HCT116 (cell line): ENCODE measurements at regions not wholly inside any gene's neighbourhood (a gene's known extent, or its start where the extent isn't known, plus 50 kb on each side); places are given as distances from the start of the nearest gene placed in this dataset.

Experiments
- ATAC-seq: fragments of 200-7000 bp; cut with Tn5 transposase; 2 replicates; pipeline ENCODE4 v1.9.1; 2020; ENCODE audit warnings: mild to moderate bottlenecking, moderate library complexity
- BruUV-seq: library from RNA; stranded (reverse); fragments of 400-500 nt; replicated peaks from 2 replicates; lab custom pipeline; 2021; lab: Mats Ljungman, UMichigan
- CTCF ChIA-PET: fragments of 300-600 bp; sonication (Branson Sonifier 250); formaldehyde crosslinking; loops from one replicate; lab custom pipeline; 2021; ENCODE audit warnings: antibody characterized with exemption; lab: Charles Lee
- POLR2A ChIA-PET: fragments of 300-600, 350-600 bp; sonication (Branson Sonifier 250); formaldehyde crosslinking; loops from one replicate; lab custom pipeline; 2021; ENCODE audit warnings: antibody characterized with exemption; lab: Charles Lee
- RAD21 ChIA-PET, 2 experiments: fragments of 300-600 bp; sonication (Branson Sonifier 250); formaldehyde crosslinking; loops; one replicate each; lab custom pipeline; 2023; ENCODE audit warnings: low total read pairs in 2 of 2; ENCODE audit not compliant: uncharacterized antibody in 2 of 2, unreplicated experiment in 2 of 2, low non-redundant PET in 1 of 2; lab: Charles Lee
- DNase-seq: peaks from one replicate; pipeline ENCODE4 v3.0.0-alpha.2; 2010; ENCODE audit warnings: low read depth, low spot score
- H2AFZ ChIP-seq: fragments of 200-600 bp; shearing (Covaris generic), sonication (generic); 2 replicates; pipeline ENCODE4 v1.6.1; 2017; ENCODE audit warnings: low read depth, mixed run types, mixed read lengths, antibody characterized with exemption, low read length; ENCODE audit not compliant: poor library complexity, severe bottlenecking
- H3K27ac ChIP-seq: 2 replicates; pipeline ENCODE4 v1.5.1; 2012; ENCODE audit warnings: low read depth, low read length
- H3K27me3 ChIP-seq: fragments of 200-600 bp; sonication (generic); 2 replicates; pipeline ENCODE4 v1.6.1; 2016; ENCODE audit warnings: mixed run types, low read length, mixed read lengths; ENCODE audit not compliant: insufficient read depth
- H3K36me3 ChIP-seq, 2 experiments: fragments of 200-500 bp in 1 of 2; fragments of 200-600 bp in 1 of 2; sonication (Bioruptor generic) in 1 of 2; sonication (generic) in 1 of 2; 2 replicates each; pipeline versions ENCODE4 v1.5.1 to v1.6.1; 2014 to 2016; ENCODE audit warnings: low read length in 2 of 2, inconsistent platforms in 1 of 2, mixed read lengths in 1 of 2, mixed run types in 1 of 2; ENCODE audit not compliant: insufficient read depth in 2 of 2, control insufficient read depth in 1 of 2
- H3K4me1 ChIP-seq, 2 experiments: fragments of 200-600 bp in 1 of 2; sonication (generic) in 1 of 2; 2 replicates each; pipeline versions ENCODE4 v1.5.1 to v1.6.1; 2012 to 2017; ENCODE audit warnings: low read length in 2 of 2, inconsistent platforms in 1 of 2, mild to moderate bottlenecking in 1 of 2, mixed read lengths in 1 of 2, mixed run types in 1 of 2, moderate library complexity in 1 of 2; ENCODE audit not compliant: insufficient read depth in 2 of 2, control insufficient read depth in 1 of 2
- H3K4me2 ChIP-seq: fragments of 200-600 bp; sonication (generic); 2 replicates; pipeline ENCODE4 v1.6.1; 2017; ENCODE audit warnings: mixed run types, low read length, mixed read lengths
- H3K4me3 ChIP-seq, 2 experiments: fragments of 200-600 bp in 1 of 2; sonication (generic) in 1 of 2; replicated peaks in 1 of 2; 2 replicates each; pipeline ENCODE4 v1.5.1; 2011 to 2016; ENCODE audit warnings: low read length in 2 of 2, control low read depth in 1 of 2, low read depth in 1 of 2, mild to moderate bottlenecking in 1 of 2, mixed read lengths in 1 of 2, mixed run types in 1 of 2
- H3K79me2 ChIP-seq: fragments of 200-600 bp; sonication (generic); 2 replicates; pipeline ENCODE4 v1.6.1; 2017; ENCODE audit warnings: mild to moderate bottlenecking, mixed run types, low read length, moderate library complexity, mixed read lengths; ENCODE audit not compliant: insufficient read depth
- H3K9ac ChIP-seq: fragments of 200-600 bp; sonication (generic); 2 replicates; pipeline ENCODE4 v1.6.1; 2016; ENCODE audit warnings: low read length, mixed read lengths
- H3K9me2 ChIP-seq: fragments of 200-600 bp; sonication (generic), shearing (Covaris generic); 2 replicates; pipeline ENCODE4 v1.6.1; 2017; ENCODE audit warnings: mixed run types, mild to moderate bottlenecking, moderate library complexity; ENCODE audit not compliant: insufficient read depth
- H3K9me3 ChIP-seq, 2 experiments: fragments of 200-500 bp in 1 of 2; fragments of 200-600 bp in 1 of 2; sonication (Bioruptor generic) in 1 of 2; sonication (generic) in 1 of 2; 2 replicates each; pipeline ENCODE4 v1.6.1; 2014 to 2017; ENCODE audit warnings: low read length in 2 of 2, mixed read lengths in 2 of 2, inconsistent platforms in 1 of 2, low read depth in 1 of 2, mild to moderate bottlenecking in 1 of 2, mixed run types in 1 of 2, moderate library complexity in 1 of 2; ENCODE audit not compliant: control insufficient read depth in 1 of 2, insufficient read depth in 1 of 2
- H4K20me1 ChIP-seq: fragments of 200-600 bp; sonication (generic), shearing (Covaris generic); 2 replicates; pipeline ENCODE4 v1.6.1; 2017; ENCODE audit warnings: mixed run types, mild to moderate bottlenecking, moderate library complexity; ENCODE audit not compliant: insufficient read depth
- CEBPB ChIP-seq: IDR thresholded peaks from 2 replicates; pipeline ENCODE4 v1.6.1; 2012; ENCODE audit warnings: low read depth
- EZH2 ChIP-seq: fragments of 200-600 bp; sonication (generic); IDR thresholded peaks from 2 replicates; pipeline ENCODE4 v1.6.1; 2017; ENCODE audit warnings: antibody characterized with exemption, mixed run types
- RAD21 ChIP-seq: IDR thresholded peaks from 2 replicates; pipeline ENCODE4 v1.6.1; 2012; ENCODE audit warnings: low read depth, mild to moderate bottlenecking
- REST ChIP-seq: IDR thresholded peaks from 2 replicates; pipeline ENCODE4 v1.6.1; 2012; ENCODE audit warnings: low read depth
- SIN3A ChIP-seq: IDR thresholded peaks from 2 replicates; pipeline ENCODE4 v1.6.1; 2012; ENCODE audit warnings: low read depth
- ZBTB33 ChIP-seq: IDR thresholded peaks from 2 replicates; pipeline ENCODE4 v1.6.1; 2011; ENCODE audit warnings: mild to moderate bottlenecking, low read length, moderate library complexity; ENCODE audit not compliant: insufficient replicate concordance; ENCODE audit errors: extremely low read depth
- ZFX ChIP-seq: fragments of 450-650 bp; IDR thresholded peaks from 2 replicates; pipeline ENCODE4 v1.6.1; 2017
- intact Hi-C: fragments of 100-400 bp; cut with micrococcal nuclease; formaldehyde crosslinking; loops from 2 replicates; pipeline ENCODE4 v1.10.0; 2022

- TF ChIP-seq ZFX (no peak), SIN3A (no peak), REST (no peak), RAD21 (no peak), CEBPB (no peak), EZH2 (no peak), ZBTB33 (no peak)
- TF ChIP-seq, all 23 proteins: peak for 0
- Histone ChIP-seq H3K36me3 (no peaks in the 10 kb centered on the region), H3K79me2 (no peaks in the 10 kb centered on the region), H2AFZ (no peak overlapping the region), H4K20me1 (no peaks in the 10 kb centered on the region), H3K4me2 (no peak overlapping the region), H3K9me3 (no peaks in the 10 kb centered on the region), H3K9me2 (no peaks in the 10 kb centered on the region), H3K27me3 (no peaks in the 10 kb centered on the region), H3K27ac (no peak overlapping the region), H3K4me1 (no peaks in the 10 kb centered on the region), H3K4me3 (no peak overlapping the region), H3K9ac (no peak overlapping the region)
- intact Hi-C loops = no loop called here
- ATAC-seq = no peak
- ChIA-PET POLR2A (no interaction called here), CTCF (no interaction called here), RAD21 (no interaction called here)
- DNase-seq = no peak
- no TSS peak for BruUV-seq
Observed at GRCh38 chr4:18813055-18813454, 791.5 kb upstream of the LCORL start.
